ENCODE measurements at regions not wholly inside any gene's neighbourhood (a gene's known extent, or its start where the extent isn't known, plus 50 kb on each side); places are given as distances from the start of the nearest gene placed in this dataset.

GRCh38 chr22:48391820-48392219, 1435.9 kb downstream of the BRD1 start:
- DNase-seq (no peak), ATAC-seq (no peak)
- Histone ChIP-seq H3K4me3 (no peak overlapping the region), H3K27ac (no peak overlapping the region), H3K9me3 (peaks cover 0 to 5% (median 0%) of the 10 kb centered on the region in 12 donors), H3K36me3 (no peaks in the 10 kb centered on the region), H3K27me3 (peaks cover 0 to 11% (median 4%) of the 10 kb centered on the region in 9 donors), H3K4me1 (no peaks in the 10 kb centered on the region)
- intact Hi-C loops (cut with DNase I), result no loop called here
- 69 to 74% (median 70%) methylated on average over 5 of the region's 5 CpGs for WGBS, 4 donors
- TF ChIP-seq, protein P1, sequence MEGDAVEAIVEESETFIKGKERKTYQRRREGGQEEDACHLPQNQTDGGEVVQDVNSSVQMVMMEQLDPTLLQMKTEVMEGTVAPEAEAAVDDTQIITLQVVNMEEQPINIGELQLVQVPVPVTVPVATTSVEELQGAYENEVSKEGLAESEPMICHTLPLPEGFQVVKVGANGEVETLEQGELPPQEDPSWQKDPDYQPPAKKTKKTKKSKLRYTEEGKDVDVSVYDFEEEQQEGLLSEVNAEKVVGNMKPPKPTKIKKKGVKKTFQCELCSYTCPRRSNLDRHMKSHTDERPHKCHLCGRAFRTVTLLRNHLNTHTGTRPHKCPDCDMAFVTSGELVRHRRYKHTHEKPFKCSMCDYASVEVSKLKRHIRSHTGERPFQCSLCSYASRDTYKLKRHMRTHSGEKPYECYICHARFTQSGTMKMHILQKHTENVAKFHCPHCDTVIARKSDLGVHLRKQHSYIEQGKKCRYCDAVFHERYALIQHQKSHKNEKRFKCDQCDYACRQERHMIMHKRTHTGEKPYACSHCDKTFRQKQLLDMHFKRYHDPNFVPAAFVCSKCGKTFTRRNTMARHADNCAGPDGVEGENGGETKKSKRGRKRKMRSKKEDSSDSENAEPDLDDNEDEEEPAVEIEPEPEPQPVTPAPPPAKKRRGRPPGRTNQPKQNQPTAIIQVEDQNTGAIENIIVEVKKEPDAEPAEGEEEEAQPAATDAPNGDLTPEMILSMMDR (IDR thresholded peaks at IDR 0.05), result no peak

GRCh38 chr22:48391171-48391711, 1436.4 kb downstream of the BRD1 start:
- H3K9me3 ChIP-seq, result peaks cover 0 to 7% (median 0%) of the 10 kb centered on the region in 12 donors
- H3K4me1 ChIP-seq, result no peaks in the 10 kb centered on the region
- H3K27me3 ChIP-seq, result peaks cover 0 to 11% (median 4%) of the 10 kb centered on the region in 9 donors
- intact Hi-C loops (cut with DNase I), result no loop called here
- 61 to 70% (median 65%) methylated on average over 16 of the region's 16 CpGs for WGBS, 4 donors
- H3K36me3 ChIP-seq, result no peaks in the 10 kb centered on the region
- DNase-seq, result no peak
- ATAC-seq, result no peak
- no peak overlapping the region for H3K27ac ChIP-seq
- no peak overlapping the region for H3K4me3 ChIP-seq
- TF ChIP-seq POLR2A (IDR thresholded peaks at IDR 0.05), result no peak
- TF ChIP-seq, protein P1 (IDR thresholded peaks at IDR 0.05), result no peak

DNA sequence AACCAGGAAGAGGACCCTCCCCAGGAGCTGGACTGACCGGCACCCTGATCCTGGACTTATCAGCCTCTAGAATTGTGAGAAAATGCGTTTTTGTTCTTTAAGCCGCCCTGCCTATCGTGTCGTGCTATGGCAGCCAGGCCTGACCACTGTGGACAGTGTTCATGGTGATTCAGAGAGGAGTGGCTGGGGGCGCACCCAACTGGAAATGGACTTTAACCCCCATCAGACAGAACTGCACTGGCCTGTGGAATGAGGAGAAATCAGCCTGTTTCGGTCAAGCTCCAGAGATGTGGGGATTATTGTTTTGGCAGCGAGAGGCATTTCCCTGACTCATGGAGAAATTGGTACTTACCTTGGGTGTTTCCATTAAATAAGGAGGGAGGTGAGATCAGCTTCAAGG, 1437.8 kb downstream of the BRD1 start:
- no peak for ATAC-seq

GRCh38 chr22:48382197-48382596, 1445.5 kb downstream of the BRD1 start:
- H3K4me1 ChIP-seq, result no peaks in the 10 kb centered on the region
- no peak for ATAC-seq
- H3K36me3 ChIP-seq, result no peaks in the 10 kb centered on the region
- TF ChIP-seq, protein P1 (IDR thresholded peaks at IDR 0.05), result no peak
- TF ChIP-seq POLR2A (IDR thresholded peaks at IDR 0.05), result no peak
- DNase-seq, result peak in 1 of 5 donors; percentile 8
- intact Hi-C loops (cut with DNase I), result loop anchor here in 1 of 10 donors (1.0 kb wide), 1 partner anchor 18 kb away; no protein-coding TSS in a partner anchor
- 83 to 90% (median 87%) methylated on average over 12 of the region's 12 CpGs for WGBS, 4 donors
- peaks cover 0 to 30% (median 15%) of the 10 kb centered on the region in 12 donors for H3K9me3 ChIP-seq
- peaks cover 0 to 31% (median 0%) of the 10 kb centered on the region in 9 donors for H3K27me3 ChIP-seq
- no peak overlapping the region for H3K27ac ChIP-seq
- no peak overlapping the region for H3K4me3 ChIP-seq

More for the DNA sequence above, 1437.8 kb downstream of the BRD1 start:
- Histone ChIP-seq H3K4me3 (no peak overlapping the region), H3K4me1 (no peaks in the 10 kb centered on the region), H3K27me3 (peaks cover 0 to 8% (median 4%) of the 10 kb centered on the region in 9 donors), H3K36me3 (no peaks in the 10 kb centered on the region), H3K27ac (no peak overlapping the region), H3K9me3 (peaks cover 0 to 20% (median 12%) of the 10 kb centered on the region in 12 donors)
- TF ChIP-seq, protein P1 (IDR thresholded peaks at IDR 0.05), result no peak
- TF ChIP-seq POLR2A (IDR thresholded peaks at IDR 0.05), result no peak
- intact Hi-C loops (cut with DNase I), result no loop called here
- DNase-seq, result no peak
- WGBS, 4 donors, result 76 to 92% (median 88%) methylated on average over 8 of the region's 8 CpGs

All from heart left ventricle (tissue), 16 donors.